GM19438 (cell line): ENCODE measurements at regions not wholly inside any gene's neighbourhood (a gene's known extent, or its start where the extent isn't known, plus 50 kb on each side); places are given as distances from the start of the nearest gene placed in this dataset.

Experiments
- ATAC-seq: cut with Tn5 transposase; IDR thresholded peaks from one replicate; pipeline ENCODE4 v1.9.1; 2021; ENCODE audit warnings: low read depth; ENCODE audit not compliant: unreplicated experiment

DNA sequence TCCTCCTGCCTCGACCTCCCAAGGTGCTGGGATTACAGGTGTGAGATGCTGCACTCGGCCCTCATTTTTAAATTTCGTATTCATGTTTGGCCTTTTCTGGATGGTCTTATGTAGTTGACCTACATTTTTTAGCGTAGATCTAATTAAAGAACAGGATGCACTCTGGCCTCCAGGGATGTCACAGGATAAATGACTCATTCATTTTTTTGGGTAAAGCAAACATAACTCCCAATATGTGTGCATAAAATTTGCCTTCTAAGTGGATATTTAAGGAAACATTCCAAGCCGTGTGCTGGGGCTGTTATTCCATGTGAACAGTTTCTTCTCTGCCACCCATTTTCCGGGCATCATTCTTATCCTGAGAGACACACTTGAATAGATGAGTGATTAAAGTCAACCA lies 501.6 kb downstream of the IRX1 start:
- no peak for ATAC-seq

DNA sequence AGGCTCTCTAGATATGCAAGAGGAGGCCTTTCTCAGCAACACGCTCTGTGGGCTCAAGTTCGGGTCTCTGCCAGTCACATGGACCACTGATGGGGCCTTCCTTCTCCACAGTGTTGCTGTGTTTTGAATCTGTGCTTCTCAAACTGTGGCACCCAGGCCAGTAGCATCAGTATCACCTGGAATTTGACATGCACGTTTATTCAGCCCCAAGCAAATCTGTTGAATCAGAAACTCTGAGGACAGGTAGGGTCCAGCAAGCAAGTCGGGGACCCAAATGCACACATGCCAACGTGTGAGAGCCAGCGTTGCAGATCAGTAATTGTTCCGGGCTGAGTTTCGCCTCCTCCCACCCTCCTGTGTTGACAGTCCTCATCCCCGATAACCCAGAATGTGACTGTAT lies 502.6 kb downstream of the IRX1 start:
- no peak for ATAC-seq

DNA sequence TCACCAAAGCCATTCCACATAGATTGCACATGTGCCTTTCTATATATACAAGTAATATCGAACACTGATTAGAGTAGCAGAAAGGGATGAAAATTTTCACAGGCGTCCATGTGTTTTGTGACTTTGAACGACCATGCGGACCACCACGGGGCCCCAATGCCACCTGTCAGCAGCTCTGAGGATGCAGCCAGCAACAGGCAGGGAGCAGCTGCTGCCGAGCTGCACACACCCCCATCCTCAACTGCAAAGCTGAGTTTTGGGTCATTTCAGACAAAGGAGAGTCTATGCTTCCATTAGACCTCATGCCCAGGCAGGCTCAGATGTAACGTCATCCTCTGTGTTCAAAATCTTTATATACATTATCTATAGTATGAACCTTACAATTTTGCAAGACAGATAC lies 503.8 kb downstream of the IRX1 start:
- no peak for ATAC-seq

DNA sequence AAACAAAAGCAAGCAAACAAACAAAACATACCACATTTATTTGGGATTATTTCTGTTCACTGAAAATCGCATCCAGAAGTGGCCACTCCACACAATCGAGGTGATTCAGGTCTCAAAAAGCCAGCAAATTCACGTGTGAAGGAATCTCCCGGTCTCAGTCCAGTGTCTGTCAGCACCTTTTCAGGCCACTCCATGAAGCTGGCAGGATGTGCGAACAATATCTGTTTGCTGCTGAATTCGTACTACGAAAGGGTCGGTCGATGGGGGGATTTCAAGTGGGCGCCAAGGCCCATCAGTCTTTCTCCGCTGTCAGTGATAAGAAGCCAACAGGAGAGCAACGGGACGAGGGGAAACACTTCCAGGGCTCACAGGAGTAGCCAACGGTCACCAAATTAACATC lies 505.1 kb downstream of the IRX1 start:
- no peak for ATAC-seq

DNA sequence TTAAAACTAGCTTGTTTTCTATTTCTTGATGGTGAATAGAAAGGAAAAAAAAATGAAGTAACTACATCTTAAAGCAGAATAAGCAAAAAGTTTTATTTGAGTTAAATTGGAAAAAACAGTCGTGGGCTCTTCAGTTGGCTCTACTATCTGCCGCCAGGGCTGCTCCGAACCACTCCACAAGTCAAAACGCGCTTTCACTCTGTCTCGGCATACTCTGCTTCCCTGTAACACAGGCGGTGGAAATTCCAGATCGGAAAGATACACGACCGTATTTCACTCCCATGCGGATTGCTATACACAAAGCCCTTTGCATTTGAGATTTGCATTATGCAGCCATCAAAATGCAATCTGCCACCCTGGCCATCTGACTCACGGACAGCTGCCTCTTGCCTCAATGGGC lies 505.6 kb downstream of the IRX1 start:
- ATAC-seq = no peak

DNA sequence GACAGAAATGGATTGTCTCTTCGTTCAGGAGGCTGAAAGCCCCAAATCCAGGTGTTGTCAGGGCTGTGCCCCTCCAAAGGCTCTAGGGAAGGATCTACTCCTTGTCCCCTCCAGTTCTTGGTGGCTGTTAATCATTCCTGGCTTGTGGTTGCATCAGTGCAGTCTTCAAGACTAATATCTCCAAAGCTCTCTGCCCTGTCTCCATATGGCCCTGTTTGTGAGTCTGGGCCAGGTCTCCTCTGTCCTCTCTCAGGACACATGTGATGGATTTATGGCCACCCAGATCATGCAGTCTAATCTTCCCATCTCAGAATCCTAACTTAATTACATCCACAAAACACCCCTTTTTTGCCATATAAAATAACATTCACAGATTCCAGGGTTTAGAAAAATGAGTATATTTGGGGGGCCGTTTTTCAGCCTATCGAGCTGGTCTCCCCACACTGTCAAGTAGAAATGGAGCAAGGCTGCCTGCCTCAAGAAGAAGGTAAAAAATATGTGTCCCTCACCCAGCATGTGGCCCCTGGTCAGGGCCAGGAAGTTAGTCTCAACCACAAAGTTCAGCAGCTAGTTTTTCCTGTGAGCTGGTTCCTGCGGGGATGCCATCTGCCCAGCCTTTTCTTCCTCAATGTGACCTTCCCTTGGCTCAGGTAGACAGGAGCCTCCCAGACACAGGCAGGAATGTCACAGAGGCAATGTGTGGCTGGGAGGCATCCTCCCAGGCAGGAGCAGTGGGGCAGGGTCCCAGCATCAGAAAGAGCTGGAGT lies 509.4 kb downstream of the IRX1 start:
- no peak for ATAC-seq

DNA sequence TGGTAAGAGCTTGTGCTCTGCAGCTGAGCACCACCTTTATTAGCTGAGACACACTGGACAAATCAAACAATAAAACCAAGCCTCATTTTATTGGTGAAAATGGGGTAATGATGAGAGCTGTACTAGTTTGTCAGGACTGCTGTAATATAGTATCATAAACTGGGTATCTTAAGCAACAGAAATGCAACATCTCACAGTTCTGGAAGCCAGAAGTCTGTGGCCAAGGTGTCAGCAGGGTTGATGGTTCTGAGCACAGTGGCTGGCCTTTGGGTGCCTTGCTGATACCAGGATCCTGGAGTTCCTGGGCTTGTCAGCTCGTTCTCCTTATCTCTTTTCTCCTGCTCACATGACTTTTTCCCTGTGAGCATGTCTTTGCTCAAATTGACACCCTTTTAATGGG lies 513.1 kb downstream of the IRX1 start:
- ATAC-seq = no peak

DNA sequence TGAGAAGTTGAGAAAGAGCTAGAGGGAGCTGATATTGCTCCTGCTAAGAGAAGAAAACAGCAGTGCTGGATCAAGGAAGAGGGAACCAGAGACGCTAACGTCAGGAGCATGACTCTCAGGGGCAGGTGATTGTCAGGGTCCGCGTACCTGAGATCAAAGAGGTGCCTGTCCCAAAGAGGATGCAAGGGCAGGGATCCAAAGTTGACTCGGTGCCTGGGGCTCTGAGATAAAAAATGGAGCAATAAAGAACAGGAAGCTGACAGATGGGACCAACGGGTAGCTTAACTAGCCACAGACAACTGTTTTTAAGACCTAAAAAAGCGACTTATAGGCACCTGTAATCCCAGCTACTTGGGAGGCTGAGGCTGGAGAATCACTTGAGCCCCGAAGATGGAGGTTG lies 517.8 kb downstream of the IRX1 start:
- ATAC-seq = no peak

DNA sequence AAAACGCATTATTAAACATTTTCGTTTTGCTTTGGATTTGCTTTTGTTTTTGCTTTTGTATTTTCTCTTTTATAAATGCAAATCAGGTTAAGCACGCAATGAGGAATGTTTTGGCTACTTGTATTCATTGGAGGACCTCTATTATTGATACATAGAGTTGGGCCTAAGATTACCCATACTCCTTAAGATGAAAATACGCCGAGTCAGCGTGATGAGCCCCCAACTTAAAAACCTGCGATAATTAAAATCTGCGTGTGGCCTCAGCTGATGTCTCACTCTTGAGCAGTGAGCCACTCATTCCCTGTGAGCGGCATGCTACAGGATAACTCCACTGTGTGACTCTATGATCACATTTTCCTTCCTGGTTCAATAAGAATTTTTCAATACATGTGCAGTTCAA lies 518.3 kb downstream of the IRX1 start:
- no peak for ATAC-seq

DNA sequence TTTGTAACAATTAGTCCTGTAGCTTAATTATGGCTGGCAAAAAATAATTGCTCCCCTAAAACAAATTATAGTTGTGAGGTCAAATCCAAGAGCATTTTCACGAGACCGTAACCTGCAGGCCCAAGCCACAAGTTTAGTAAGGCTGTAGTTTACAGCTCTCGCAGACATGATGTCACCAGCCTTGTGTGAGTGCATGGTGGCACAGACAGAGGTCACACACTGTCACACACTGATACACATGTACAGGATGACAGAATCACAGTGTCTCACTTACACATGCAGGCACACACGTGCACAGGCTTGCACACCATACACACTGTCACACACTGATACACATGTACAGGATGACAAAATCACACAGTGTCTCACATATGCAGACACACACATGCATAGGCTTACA lies 518.8 kb downstream of the IRX1 start:
- no peak for ATAC-seq

DNA sequence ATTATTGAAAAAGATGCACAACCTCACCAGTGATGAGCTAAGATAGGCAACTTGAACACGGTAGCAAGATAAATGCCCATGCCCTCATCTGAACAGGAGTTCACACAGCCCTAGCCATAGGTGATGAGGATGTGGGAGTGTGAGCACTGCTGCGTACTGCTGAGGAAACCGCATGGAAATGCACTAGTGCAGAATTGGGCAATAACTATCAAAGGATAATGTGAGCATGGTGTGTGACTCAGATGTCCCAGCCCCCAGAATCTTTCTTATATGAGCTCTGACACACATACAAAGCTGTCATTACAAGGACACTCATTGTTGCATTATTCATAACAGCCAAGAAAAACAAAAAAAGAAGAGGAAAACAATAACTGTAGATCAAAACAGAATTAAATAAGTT lies 521.2 kb downstream of the IRX1 start:
- ATAC-seq = no peak

DNA sequence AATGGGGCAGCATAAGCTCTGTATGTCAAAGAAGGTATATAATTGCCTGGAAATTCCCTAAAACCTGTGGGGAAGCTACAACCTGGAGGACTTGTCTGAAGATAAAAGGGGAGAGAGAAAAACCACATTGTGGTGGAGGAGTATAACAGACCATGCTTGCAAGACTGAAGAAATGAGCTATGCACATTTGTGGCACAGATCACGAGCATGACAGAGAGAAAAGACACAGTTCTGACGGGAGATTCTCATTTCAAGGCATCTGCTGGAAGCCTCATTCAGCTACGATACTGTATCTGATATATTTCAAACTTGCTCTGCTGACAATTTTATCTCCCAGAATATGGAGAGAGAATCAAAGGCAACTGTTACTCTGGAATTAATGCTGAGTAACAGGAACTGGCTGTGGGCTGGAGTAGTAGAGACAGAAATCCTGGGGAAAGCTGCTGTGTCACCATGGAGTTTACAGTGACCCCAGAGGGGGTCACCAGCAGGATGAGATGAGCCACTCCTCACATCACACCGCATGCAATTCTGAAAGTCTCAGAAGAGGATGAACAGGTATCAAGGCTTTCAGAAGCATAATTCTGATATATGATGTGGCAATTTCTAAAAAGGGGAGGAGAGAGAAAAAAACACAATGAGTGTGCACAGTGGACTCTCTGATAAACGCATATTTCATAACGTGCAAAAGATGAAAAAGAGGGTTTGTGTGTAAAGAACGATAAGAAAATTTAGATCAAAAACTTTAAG lies 528.8 kb downstream of the IRX1 start:
- ATAC-seq = no peak

DNA sequence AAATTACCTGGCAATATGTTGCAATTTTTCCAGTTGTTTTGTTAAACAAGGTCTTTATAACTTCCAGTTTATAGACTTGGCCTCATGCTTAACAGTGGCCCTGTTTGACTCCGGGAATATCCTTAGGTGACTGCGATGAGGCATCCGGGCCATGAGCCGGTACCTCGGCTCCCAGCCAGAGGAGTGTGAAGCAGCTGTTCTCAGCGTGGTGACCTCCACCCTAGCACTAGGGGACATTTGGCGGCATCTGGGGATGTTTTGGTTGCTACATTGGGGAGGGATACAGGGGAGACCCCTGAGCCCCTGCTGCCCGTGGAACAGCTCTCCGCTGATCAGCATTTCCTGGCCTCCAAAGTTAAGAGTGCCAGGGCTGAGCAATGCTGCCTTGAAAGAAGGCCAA lies 533.4 kb downstream of the IRX1 start:
- no peak for ATAC-seq

DNA sequence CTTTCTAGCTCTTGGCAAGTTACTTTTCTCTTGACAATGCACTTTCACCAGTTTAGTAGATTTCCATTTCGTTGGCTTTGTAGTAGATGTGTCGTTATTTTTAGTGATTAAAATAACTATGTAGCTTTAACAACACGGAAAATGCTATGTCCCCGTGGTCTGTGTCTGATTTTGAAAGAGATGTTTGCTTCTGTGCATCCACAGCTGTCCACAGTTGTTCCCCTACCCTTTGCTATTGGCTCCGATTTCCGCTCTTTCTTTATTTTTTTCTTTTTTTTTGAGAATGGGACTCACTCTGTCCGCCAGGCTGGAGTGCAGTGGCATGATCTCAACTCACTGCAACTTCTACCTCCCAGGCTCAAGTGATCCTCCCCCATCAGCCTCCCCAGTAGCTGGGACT lies 533.9 kb downstream of the IRX1 start:
- no peak for ATAC-seq

DNA sequence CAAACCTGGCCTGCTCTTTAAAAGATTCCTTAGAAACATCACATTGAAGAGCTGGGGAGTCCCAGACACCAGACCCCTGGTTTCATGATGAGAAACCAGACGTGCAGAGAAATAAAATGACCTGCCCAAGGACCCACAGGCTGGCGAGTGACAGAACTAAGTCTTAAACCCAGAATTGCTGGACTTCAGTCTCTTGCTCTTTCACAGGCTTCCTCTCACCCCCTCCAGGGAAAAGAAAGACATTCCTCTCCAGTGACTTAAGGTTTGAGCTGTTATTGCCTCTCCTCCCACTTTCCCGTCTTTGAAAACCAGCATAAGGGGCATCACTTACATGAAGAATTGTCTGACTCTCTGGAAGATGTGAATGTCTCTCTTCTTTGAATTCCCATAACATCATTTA lies 535.2 kb downstream of the IRX1 start:
- no peak for ATAC-seq

DNA sequence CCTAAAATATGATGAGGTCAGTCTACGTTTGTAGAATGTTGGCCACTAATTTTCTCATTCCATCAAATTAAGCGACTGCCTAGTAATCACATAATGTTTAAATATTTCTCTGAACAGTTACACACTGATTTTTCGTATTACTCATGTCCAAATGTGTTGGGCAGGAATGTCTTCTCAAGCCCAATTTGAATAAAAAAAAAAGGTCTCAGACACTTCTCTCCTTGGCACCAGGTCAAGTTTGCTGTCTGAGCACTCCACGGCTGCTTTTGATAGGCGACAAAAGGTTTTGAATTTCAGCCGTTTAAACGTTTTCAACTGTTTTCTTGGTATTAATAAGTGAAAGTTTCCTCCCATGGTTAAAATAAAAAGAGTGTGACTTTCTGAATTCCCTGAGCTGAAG lies 542.1 kb downstream of the IRX1 start:
- no peak for ATAC-seq

DNA sequence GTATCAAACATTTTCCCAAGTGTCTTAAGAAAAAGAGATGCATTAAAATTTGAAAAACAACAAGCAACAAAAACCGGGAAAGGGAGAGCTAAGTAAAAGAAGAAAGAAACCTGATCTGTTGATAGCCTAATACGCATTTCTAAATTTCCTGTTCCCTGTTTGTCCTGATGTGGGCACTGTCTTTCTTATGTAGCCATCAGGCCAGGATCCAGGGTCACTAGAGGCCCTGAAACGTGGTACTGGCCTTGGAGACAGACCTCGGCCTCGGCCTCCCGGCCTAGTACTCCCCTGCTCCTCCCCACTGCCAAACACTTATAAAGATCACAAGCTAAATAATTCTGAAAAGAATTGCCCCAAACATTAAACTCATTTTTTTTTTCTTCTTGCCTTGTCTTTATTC lies 547.2 kb downstream of the IRX1 start:
- no peak for ATAC-seq

DNA sequence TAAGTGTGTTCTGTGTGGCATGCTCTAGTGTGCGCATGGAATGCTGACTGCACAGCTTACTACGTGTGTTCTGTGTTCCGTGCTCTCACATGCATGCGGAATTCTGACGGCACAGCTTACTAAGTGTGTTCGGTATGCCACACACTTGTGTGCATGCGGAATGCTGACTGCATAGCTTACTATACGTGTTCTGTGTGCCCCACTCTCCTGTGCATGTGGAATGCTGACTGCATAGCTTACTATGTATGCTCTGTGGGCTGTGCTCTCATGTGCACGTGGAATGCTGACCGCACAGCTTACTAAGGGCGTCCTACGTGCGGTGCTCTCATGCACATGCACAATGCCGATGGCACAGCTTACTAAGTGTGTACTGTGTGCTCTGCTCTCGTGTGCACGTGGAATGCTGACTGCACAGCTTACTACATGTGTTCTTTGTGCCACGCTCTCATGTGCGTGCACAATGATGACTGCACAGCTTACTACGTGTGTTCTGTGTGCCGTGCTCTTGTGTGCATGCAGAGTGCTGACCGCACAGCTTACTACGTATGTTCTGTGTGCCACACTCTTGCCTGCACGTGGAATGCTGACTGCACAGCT lies 548.9 kb downstream of the IRX1 start:
- ATAC-seq = no peak

DNA sequence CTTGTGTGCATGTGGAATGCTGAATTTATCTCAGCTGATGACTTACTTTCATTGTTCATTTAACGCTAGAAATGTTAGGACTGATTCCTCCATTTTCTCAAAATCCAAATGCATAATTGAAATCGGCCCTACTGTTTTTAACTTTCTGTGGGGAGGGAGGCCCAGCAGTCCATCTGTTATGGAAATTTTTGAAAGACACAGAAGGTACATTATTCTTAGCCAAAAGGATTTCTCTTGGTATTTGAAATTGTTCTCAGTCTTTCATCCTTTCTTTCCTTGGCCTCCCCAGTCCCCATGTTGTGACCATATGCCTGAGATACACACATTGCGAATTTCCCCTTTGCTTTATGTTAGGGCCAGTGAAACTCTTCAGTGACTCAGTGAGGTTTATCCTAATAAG lies 549.9 kb downstream of the IRX1 start:
- no peak for ATAC-seq

DNA sequence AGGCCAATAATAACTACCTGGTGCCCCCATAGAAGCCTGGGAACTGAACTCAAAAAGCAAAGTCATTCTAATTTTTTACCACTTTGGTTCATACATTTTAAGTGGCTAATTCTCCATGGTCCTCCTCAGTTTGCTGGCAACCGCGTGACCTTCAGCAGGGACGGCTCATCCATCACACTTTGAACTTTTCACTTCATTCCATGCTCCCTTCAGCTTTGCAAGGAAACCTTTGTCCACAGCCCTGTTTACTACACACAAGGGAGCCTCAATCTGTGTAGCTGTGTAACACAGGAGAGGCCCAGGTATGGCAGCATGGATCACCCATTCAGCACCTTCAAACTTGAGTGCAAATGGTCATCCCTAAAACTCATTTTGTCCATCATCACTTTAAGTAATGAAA lies 552.4 kb downstream of the IRX1 start:
- no peak for ATAC-seq

DNA sequence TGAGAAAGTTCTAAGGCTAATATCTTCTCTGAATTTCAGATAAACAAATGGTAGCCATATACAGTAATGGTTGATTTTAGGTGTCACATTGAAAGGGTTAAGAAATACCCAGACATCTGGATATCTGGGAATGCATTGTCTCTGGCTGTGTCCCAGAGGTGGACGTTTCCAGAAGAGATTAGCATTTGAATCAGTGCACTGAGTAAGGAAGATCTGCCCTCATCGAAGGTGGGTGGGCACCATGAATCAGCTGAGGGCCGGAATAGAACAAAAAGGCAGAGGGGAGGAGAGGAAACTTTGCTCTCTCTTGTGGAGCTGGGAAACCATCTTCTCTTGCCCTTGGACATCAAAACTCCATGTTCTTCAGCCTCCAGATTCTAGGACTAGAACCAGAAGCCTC lies 554.4 kb downstream of the IRX1 start:
- no peak for ATAC-seq

DNA sequence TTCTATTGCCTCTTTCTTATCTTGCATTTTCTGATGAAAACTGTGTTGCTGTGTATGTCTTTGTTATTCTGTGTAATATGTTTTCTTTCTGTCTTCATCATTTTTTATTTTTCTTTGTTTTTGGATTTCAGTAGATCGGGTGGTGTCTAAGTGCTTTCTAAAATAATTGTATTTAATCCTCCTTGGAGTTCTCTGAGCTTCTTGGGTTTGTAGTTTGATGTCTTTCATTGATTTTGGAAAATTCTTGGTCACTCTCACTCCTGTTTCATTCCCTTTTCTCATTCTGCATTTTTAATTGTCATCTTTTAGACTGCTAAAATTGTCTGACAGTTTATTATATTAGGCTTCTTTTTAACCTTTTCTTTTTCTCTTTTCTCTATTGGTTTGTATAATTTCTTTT lies 560.5 kb downstream of the IRX1 start:
- no peak for ATAC-seq
